Hepatocyte (in vitro differentiated cells): ENCODE measurements at regions not wholly inside any gene's neighbourhood (a gene's known extent, or its start where the extent isn't known, plus 50 kb on each side); places are given as distances from the start of the nearest gene placed in this dataset.

Experiments used
- DNase-seq: peaks from one replicate; pipeline ENCODE4 v3.0.0-alpha.2; 2016; ENCODE audit warnings: low spot score
- H2AFZ ChIP-seq: fragments of 200-600 bp; sonication (generic); 2 replicates; pipeline ENCODE4 v1.6.0; 2016; ENCODE audit warnings: antibody characterized with exemption, mild to moderate bottlenecking
- H3K27ac ChIP-seq: fragments of 200-600 bp; sonication (generic); 2 replicates; pipeline ENCODE4 v1.5.1; 2016; ENCODE audit warnings: mild to moderate bottlenecking
- H3K27me3 ChIP-seq: fragments of 200-600 bp; sonication (generic); 2 replicates; pipeline ENCODE4 v1.6.1; 2016
- H3K36me3 ChIP-seq: fragments of 200-600 bp; sonication (generic); replicated peaks from 2 replicates; pipeline ENCODE4 v1.5.1; 2016; ENCODE audit warnings: low read depth; ENCODE audit not compliant: insufficient read depth
- H3K4me1 ChIP-seq: fragments of 200-600 bp; sonication (generic); 2 replicates; pipeline ENCODE4 v1.5.1; 2016; ENCODE audit warnings: mild to moderate bottlenecking, moderate library complexity; ENCODE audit not compliant: insufficient read depth
- H3K4me2 ChIP-seq: fragments of 200-600 bp; sonication (generic); 2 replicates; pipeline ENCODE4 v1.6.0; 2016
- H3K4me3 ChIP-seq: fragments of 200-600 bp; sonication (generic); 2 replicates; pipeline ENCODE4 v1.5.1; 2016; ENCODE audit warnings: mild to moderate bottlenecking
- H3K79me2 ChIP-seq: fragments of 200-600 bp; sonication (generic); 2 replicates; pipeline ENCODE4 v1.6.0; 2017; ENCODE audit warnings: mild to moderate bottlenecking
- H3K9me2 ChIP-seq: fragments of 200-600 bp; sonication (generic); replicated peaks from 2 replicates; pipeline ENCODE4 v1.6.0; 2017; ENCODE audit warnings: mild to moderate bottlenecking; ENCODE audit not compliant: insufficient read depth
- H3K9me3 ChIP-seq: fragments of 200-600 bp; sonication (generic); 2 replicates; pipeline ENCODE4 v1.5.1; 2016; ENCODE audit warnings: low read depth, mild to moderate bottlenecking
- H4K20me1 ChIP-seq: fragments of 200-600 bp; sonication (generic); 2 replicates; pipeline ENCODE4 v1.6.0; 2016; ENCODE audit warnings: mild to moderate bottlenecking; ENCODE audit not compliant: insufficient read depth, poor library complexity, severe bottlenecking
- CTCF ChIP-seq: fragments of 200-600 bp; sonication (generic); IDR thresholded peaks from 2 replicates; pipeline ENCODE4 v1.5.1; 2016; ENCODE audit warnings: antibody characterized with exemption, mild to moderate bottlenecking; ENCODE audit not compliant: poor library complexity
- EZH2 ChIP-seq: fragments of 200-600 bp; sonication (generic); IDR thresholded peaks from 2 replicates; pipeline ENCODE4 v1.6.1; 2016; ENCODE audit warnings: antibody characterized with exemption, mild to moderate bottlenecking, borderline replicate concordance
- EZH2phosphoT487 ChIP-seq: fragments of 200-600 bp; sonication (generic); IDR thresholded peaks from one replicate; pipeline ENCODE4 v1.6.1; 2018; ENCODE audit warnings: antibody characterized with exemption, mild to moderate bottlenecking, low read depth, moderate library complexity; ENCODE audit not compliant: unreplicated experiment, severe bottlenecking
- WGBS: methylation state at CpG from one replicate; pipeline ENCODE4 v1.1.6; 2016; ENCODE audit warnings: low lambda C conversion rate; ENCODE audit errors: missing lambda C conversion rate; 5-methylcytosine and 5-hydroxymethylcytosine counted together

DNA sequence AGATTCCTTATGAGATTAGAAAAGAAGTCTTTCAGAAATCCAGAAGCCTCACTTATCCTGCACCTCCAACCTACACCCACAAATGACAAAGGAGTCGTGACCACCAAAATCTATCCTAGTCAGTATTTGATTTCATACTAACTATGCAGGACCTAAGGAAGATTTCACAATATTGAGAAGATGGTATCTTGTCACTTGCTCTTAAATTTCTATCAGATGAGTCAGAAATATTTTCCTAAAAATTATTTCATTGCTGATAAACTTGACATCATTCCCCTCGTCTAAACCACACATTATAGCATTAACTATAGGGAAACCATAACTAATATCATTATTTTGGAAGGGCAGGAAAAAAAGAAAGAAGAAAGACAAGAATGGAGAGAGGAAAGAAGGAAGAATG lies 138.0 kb upstream of the THBS1 start:
- TF ChIP-seq EZH2 (no peak), CTCF (no peak), EZH2phosphoT487 (no peak)
- WGBS: 84% methylated on average over 2 of the region's 2 CpGs
- no peak overlapping the region for H3K4me3 ChIP-seq

GRCh38 chr15:39443659-39444219 lies 137.1 kb upstream of the THBS1 start:
- H3K4me2 ChIP-seq: no peak overlapping the region
- no peak overlapping the region for H3K4me3 ChIP-seq
- H2AFZ ChIP-seq: no peak overlapping the region
- no peaks in the 10 kb centered on the region for H3K9me3 ChIP-seq
- no peak for TF ChIP-seq EZH2phosphoT487
- TF ChIP-seq CTCF: no peak
- TF ChIP-seq EZH2: no peak
- over 99% methylated on average over 4 of the region's 4 CpGs for WGBS
- no peaks in the 10 kb centered on the region for H3K27me3 ChIP-seq
- H3K4me1 ChIP-seq: no peaks in the 10 kb centered on the region
- H3K79me2 ChIP-seq: no peaks in the 10 kb centered on the region
- no peaks in the 10 kb centered on the region for H4K20me1 ChIP-seq
- H3K36me3 ChIP-seq: no peaks in the 10 kb centered on the region
- H3K27ac ChIP-seq: no peak overlapping the region
- DNase-seq: no peak
- no peaks in the 10 kb centered on the region for H3K9me2 ChIP-seq

More for the DNA sequence above, 138.0 kb upstream of the THBS1 start:
- H3K27ac ChIP-seq: no peak overlapping the region
- DNase-seq: no peak
- no peaks in the 10 kb centered on the region for H3K36me3 ChIP-seq
- no peaks in the 10 kb centered on the region for H4K20me1 ChIP-seq
- H3K79me2 ChIP-seq: no peaks in the 10 kb centered on the region
- no peak overlapping the region for H2AFZ ChIP-seq
- H3K9me3 ChIP-seq: no peaks in the 10 kb centered on the region
- no peaks in the 10 kb centered on the region for H3K9me2 ChIP-seq
- H3K27me3 ChIP-seq: no peaks in the 10 kb centered on the region
- no peaks in the 10 kb centered on the region for H3K4me1 ChIP-seq
- no peak overlapping the region for H3K4me2 ChIP-seq

GRCh38 chr15:39444735-39445470 lies 136.0 kb upstream of the THBS1 start:
- H4K20me1 ChIP-seq: no peaks in the 10 kb centered on the region
- no peaks in the 10 kb centered on the region for H3K27me3 ChIP-seq
- H3K4me3 ChIP-seq: no peak overlapping the region
- TF ChIP-seq CTCF: no peak
- no peak for TF ChIP-seq EZH2phosphoT487
- TF ChIP-seq EZH2: no peak
- no peak for DNase-seq
- H3K27ac ChIP-seq: no peak overlapping the region
- H3K36me3 ChIP-seq: no peaks in the 10 kb centered on the region
- no peak overlapping the region for H3K4me2 ChIP-seq
- 66% methylated on average over 11 of the region's 11 CpGs for WGBS
- no peaks in the 10 kb centered on the region for H3K9me2 ChIP-seq
- H3K4me1 ChIP-seq: no peaks in the 10 kb centered on the region
- H3K79me2 ChIP-seq: no peaks in the 10 kb centered on the region
- H3K9me3 ChIP-seq: no peaks in the 10 kb centered on the region
- H2AFZ ChIP-seq: no peak overlapping the region
